HEK293T (cell line): ENCODE measurements at regions not wholly inside any gene's neighbourhood (a gene's known extent, or its start where the extent isn't known, plus 50 kb on each side); places are given as distances from the start of the nearest gene placed in this dataset.

Experiments used
- ARNT ChIP-seq: fragments of 450-650 bp; IDR thresholded peaks from 2 replicates; pipeline ENCODE4 v1.6.1; 2017; ENCODE audit warnings: mild to moderate bottlenecking
- BHLHE40 ChIP-seq: fragments of 450-650 bp; IDR thresholded peaks from 2 replicates; pipeline ENCODE4 v1.6.1; 2016; ENCODE audit warnings: mild to moderate bottlenecking, moderate library complexity, borderline replicate concordance
- ELF4 ChIP-seq: fragments of 450-650 bp; IDR thresholded peaks from 2 replicates; pipeline ENCODE4 v1.6.1; 2017; ENCODE audit warnings: antibody characterized with exemption
- FOXA1 ChIP-seq: fragments of 450-650 bp; IDR thresholded peaks from 2 replicates; pipeline ENCODE4 v1.6.1; 2016; ENCODE audit warnings: mild to moderate bottlenecking
- FOXK2 ChIP-seq: fragments of 450-650 bp; IDR thresholded peaks from 2 replicates; pipeline ENCODE4 v1.6.1; 2016; ENCODE audit warnings: mild to moderate bottlenecking
- FOXM1 ChIP-seq: fragments of 450-650 bp; IDR thresholded peaks from 2 replicates; pipeline ENCODE4 v1.6.1; 2017; ENCODE audit warnings: mild to moderate bottlenecking, borderline replicate concordance
- HDGF ChIP-seq: fragments of 450-650 bp; IDR thresholded peaks from 2 replicates; pipeline ENCODE4 v1.6.1; 2017; ENCODE audit warnings: antibody characterized with exemption, borderline replicate concordance
- L3MBTL2 ChIP-seq: fragments of 450-650 bp; conservative IDR thresholded peaks from 2 replicates; pipeline ENCODE4 v1.6.1; 2016; ENCODE audit warnings: mild to moderate bottlenecking
- LEF1 ChIP-seq: fragments of 450-650 bp; IDR thresholded peaks from 2 replicates; pipeline ENCODE4 v1.6.1; 2017; ENCODE audit warnings: mild to moderate bottlenecking, borderline replicate concordance
- NFRKB ChIP-seq: fragments of 450-650 bp; IDR thresholded peaks from 2 replicates; pipeline ENCODE4 v1.6.1; 2016; ENCODE audit warnings: mild to moderate bottlenecking, moderate library complexity
- PKNOX1 ChIP-seq: fragments of 450-650 bp; IDR thresholded peaks from 2 replicates; pipeline ENCODE4 v1.6.1; 2016
- SP1 ChIP-seq: fragments of 450-650 bp; IDR thresholded peaks from 2 replicates; pipeline ENCODE4 v1.6.1; 2017
- SUZ12 ChIP-seq: fragments of 450-650 bp; IDR thresholded peaks from 2 replicates; pipeline ENCODE4 v1.6.1; 2016; ENCODE audit warnings: mild to moderate bottlenecking
- TARDBP ChIP-seq: fragments of 450-650 bp; IDR thresholded peaks from 2 replicates; pipeline ENCODE4 v1.6.1; 2016

DNA sequence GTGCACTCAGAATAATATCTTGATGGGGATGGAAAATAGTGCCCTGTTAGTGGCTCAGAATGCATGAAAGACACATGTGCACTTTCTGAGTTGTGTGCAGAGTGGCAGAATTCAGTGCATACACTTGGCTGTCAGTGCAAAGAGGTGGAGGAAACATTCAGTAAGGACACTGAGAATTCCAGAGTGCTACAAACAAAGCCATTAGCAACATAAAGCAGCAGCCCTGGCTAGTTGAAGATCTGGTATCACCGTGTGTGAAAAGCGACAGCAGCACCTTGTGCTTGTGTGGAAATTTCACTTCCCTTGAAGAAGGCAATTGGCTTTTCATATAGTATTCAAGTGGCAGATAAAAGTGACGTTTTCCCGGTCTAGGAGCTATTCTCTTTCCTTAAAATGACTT lies 810.4 kb downstream of the TRIML1 start:
- TF ChIP-seq L3MBTL2 = no peak
- no peak for TF ChIP-seq SUZ12
- TF ChIP-seq FOXM1 = no peak
- no peak for TF ChIP-seq ELF4
- TF ChIP-seq FOXA1 = no peak
- no peak for TF ChIP-seq TARDBP
- no peak for TF ChIP-seq FOXK2
- no peak for TF ChIP-seq LEF1
- TF ChIP-seq SP1 = no peak
- no peak for TF ChIP-seq NFRKB
- TF ChIP-seq PKNOX1 = no peak
- TF ChIP-seq HDGF = no peak
- no peak for TF ChIP-seq ARNT
- TF ChIP-seq BHLHE40 = no peak
